ENCODE measurements at regions not wholly inside any gene's neighbourhood (a gene's known extent, or its start where the extent isn't known, plus 50 kb on each side); places are given as distances from the start of the nearest gene placed in this dataset.

DNA sequence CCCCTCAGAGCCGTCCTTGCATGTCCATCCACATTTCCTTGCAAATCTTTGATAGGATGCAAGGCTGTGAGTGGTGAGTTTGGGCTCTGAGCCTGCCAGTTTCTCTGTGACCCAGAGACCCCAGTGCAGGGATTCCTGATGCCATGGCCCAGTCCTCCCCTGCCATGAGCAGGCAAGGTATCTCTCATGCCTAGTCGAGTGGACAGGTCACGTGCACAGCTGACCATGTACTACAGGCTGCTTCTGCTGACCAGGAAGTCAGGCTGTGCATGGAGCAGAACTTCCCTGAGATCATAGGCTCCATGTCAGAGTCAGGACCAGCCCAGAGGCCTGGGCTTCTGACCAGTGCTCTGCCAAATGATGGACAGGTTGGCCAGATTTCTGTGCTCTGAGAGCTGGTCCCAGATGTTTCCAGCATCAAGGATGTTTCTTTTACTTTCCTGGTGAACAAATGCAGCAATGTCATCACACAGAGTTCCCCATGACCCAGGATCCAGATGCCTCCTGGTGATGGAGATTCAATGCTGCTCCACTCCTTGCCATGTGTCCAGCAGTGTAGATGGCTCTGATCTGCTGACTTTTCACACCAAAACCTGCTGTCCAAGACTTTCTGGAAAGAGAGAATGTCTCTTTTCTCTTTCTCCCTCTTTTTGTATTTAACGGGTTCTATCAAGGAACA is 321.6 kb upstream of the HS6ST1 start:
- no peak for DNase-seq

GRCh38 chr2:128640845-128641360 is 322.2 kb upstream of the HS6ST1 start:
- no peak for DNase-seq

- no peak for DNase-seq
Measured at GRCh38 chr2:128641421-128642080, 322.9 kb upstream of the HS6ST1 start.

DNA sequence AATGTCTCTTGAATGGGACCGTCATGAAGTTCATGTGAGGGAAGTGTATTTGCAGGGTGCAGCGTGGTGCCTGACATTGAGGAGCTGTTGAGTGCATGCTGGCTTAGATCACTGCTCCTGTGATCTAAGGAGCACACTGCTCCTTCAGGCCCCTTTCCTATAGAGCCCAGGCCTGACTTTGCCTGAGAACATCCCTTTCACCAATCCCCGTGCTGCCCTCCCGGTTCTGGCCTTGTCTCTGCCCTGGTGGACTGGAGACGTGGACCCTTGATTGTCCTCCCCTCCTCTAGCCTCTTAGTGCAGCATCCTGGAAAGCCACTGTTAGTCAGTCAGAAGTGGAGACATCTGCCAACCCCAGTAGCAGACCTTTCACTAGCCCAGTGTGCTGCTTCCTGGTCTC is 323.6 kb upstream of the HS6ST1 start:
- DNase-seq, result no peak

DNA sequence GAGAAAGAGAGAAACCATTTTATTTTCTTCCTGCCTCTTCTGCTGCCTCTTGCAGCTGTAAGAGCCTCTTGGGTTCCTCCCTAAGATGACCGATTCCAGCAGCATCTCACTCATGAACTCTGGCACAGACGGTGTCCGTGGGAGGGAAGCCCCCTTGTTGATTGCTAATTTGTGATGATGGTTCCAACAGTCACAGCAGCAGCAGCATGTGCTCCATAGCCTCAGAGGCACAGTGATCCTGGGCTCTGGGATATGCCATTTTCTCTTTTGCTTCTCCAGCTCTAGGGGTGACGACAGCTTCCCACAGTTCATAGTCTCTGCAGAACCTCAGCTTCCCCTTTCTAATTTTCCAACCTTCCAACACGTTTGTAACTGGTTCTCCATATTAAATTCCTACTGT is 324.2 kb upstream of the HS6ST1 start:
- DNase-seq, result no peak

DNA sequence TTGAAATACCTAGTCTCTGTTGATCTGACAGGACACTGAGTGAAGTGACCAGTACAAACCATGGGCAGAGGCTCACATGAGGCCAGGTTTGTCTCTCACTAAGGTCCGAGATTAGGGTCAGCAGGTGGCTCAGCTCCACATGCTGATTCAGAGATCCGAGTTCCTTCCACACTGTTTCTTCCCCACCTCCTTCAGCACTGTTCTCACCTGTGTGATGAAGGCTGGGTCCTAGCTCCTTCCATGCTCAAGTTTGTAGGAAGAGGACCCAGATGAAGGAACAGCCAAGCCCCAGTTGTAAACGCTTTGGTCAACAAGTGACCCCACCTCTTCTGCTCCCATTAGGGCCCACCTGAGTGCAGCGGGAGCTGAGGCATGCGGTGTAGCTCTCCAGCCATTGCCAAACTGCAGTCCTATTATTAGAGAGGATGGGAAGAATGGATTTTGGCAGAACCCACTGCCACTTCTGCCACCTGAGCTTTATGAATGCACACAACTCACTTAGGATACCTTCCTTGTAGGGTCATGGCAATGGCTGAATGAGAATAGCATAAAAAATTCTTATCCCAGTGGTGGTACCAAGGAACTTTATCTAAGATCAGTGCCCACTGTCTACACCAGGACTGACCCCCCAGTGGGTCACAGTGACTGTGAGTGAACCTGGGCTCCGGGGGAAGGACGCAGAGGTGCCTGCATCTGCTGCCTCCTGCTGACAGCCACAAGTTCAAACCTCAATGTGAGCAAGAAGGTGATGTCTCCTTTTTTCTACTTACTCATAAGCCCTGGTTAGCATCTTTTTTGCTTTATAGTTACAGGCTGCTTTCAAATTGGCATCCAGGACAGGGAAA is 324.8 kb upstream of the HS6ST1 start:
- no peak for DNase-seq

- no peak for DNase-seq
Measured at GRCh38 chr2:128644156-128644555, 325.5 kb upstream of the HS6ST1 start.

GRCh38 chr2:128644718-128645256 is 326.1 kb upstream of the HS6ST1 start:
- no peak for DNase-seq

- no peak for DNase-seq
Measured at GRCh38 chr2:128645631-128646030, 327.0 kb upstream of the HS6ST1 start.

GRCh38 chr2:128646091-128646490 is 327.4 kb upstream of the HS6ST1 start:
- no peak for DNase-seq

DNA sequence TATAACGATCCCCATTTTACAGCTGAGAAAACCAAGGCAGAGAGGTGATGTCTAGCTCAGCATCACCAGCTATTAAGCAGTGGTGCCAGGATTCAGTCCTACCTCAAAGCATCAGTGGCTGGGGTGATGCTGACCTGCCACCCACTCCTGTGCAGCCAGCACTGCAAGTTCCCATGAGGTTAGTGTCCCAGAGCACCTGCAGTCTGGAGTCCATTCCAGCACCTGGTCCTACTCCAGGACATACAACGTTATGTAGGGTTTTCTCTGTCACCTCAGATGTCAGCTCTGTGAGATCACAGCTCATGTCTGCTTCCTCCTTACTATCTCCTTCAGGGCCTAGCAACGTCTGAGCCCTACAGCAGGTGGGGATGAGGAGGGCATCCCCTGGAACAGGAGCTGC is 328.0 kb upstream of the HS6ST1 start:
- no peak for DNase-seq

- no peak for DNase-seq
Measured at GRCh38 chr2:128651000-128651399, 332.3 kb upstream of the HS6ST1 start.

DNA sequence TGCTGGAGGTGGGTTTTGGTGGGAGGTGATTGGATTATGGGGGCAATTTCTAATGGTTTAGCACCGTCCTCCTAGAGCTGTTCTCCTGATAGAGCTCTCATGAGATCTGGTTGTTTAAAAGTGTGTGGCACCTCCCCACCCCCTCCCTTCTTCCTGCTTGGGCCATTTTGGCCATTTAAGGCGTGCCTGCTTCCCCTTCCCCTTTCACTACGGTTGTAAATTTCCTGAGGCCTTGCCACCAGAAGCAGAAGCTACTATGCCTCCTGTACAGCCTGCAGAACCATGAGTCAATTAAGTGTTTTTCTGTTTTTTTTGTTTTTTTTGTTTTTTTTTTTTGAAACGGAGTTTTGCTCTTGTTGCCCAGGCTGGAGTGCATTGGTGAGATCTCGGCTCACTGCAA is 335.7 kb upstream of the HS6ST1 start:
- DNase-seq, result no peak

- DNase-seq, result no peak
Measured at GRCh38 chr2:128660836-128661235, 342.2 kb upstream of the HS6ST1 start.

GRCh38 chr2:128661311-128661710 is 342.6 kb upstream of the HS6ST1 start:
- no peak for DNase-seq

DNA sequence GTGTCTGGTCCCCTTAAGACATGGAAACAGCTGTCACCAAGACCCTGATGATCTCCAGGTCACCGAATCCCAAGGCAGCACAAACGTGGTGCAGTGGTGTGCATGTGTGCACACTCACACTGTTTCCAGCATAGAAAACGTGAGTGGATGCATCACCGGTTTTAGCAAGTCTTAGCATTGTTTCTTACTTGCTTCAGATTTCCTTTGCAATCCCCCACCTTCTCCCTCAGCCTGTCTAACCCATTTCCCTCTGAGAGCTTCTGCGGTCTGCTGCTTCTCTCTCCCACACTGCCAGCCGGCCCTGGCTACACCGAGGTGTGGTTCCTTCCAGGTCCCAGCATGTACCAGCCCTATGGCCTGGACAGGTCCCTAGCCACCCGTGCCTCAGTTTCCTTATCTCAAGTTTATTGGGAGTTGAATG is 343.4 kb upstream of the HS6ST1 start:
- no peak for DNase-seq

DNA sequence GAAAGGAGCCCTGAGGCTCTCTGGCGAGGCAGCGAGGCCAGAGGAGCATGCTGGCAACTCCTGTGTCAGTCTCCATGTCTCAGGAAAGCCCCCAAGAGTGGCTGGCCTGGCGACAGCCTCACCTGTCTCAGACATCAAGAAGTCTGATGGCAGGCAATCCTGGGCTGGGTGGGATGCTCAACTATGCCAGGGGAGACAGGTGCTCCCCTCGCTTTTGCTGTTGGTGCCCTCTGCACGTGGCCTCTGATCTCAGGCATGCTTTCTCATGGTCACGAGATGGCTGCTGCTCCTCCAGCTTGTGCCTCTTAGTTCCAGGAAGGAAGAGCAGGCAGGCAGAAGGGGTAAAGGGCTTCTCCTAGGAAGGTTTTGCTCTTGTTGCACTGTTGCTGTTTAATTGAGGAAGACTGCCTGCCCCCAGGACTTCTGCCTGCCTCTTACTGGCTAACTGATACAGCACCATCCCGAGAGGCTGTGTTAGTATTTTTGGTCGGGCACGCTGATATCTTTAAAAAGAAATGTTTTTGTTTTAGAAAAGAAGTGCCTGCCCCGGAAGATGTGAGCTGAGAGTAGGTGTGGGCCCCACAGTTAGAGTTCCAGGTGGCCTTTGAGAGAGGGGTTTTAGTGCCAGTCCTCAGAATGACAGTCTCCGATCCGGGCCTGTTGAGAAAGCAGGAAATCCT is 344.8 kb upstream of the HS6ST1 start:
- DNase-seq, result no peak

GRCh38 chr2:128664499-128664971 is 345.9 kb upstream of the HS6ST1 start:
- DNase-seq, result no peak

GRCh38 chr2:128665113-128665512 is 346.4 kb upstream of the HS6ST1 start:
- no peak for DNase-seq

GRCh38 chr2:128666596-128666995 is 347.9 kb upstream of the HS6ST1 start:
- no peak for DNase-seq

GRCh38 chr2:128667391-128667790 is 348.7 kb upstream of the HS6ST1 start:
- DNase-seq, result no peak

- no peak for DNase-seq
Measured at GRCh38 chr2:128668946-128669345, 350.3 kb upstream of the HS6ST1 start.

- no peak for DNase-seq
Measured at GRCh38 chr2:128670066-128670465, 351.4 kb upstream of the HS6ST1 start.

Data from activated CD4-positive, CD25-positive, alpha-beta regulatory T cell treated with anti-CD3 and anti-CD28 coated beads, Interleukin-2, amount 50 U/mL, for 72 hours (primary cell).